ENCODE measurements at regions not wholly inside any gene's neighbourhood (a gene's known extent, or its start where the extent isn't known, plus 50 kb on each side); places are given as distances from the start of the nearest gene placed in this dataset.

GRCh38 chr5:33283243-33283642, 157.5 kb upstream of the TARS1 start:
- Histone ChIP-seq H4K20me1 (ENCODE audit: control insufficient read depth, extremely low read depth, insufficient read depth, low read length) (no peaks in the 10 kb centered on the region), H3K27ac (ENCODE audit: control insufficient read depth, insufficient read depth, low read length) (no peak overlapping the region), H3K9me1 (ENCODE audit: control insufficient read depth, extremely low read depth, insufficient read depth, low read length) (no peaks in the 10 kb centered on the region), H3K9me3 (ENCODE audit: control insufficient read depth, low read depth, low read length) (no peaks in the 10 kb centered on the region), H3K27me3 (ENCODE audit: control insufficient read depth, extremely low read depth, insufficient read depth, low read length) (no peaks in the 10 kb centered on the region), H3K36me3 (ENCODE audit: control insufficient read depth in 2 of 2, extremely low read depth in 1 of 2, insufficient read depth in 2 of 2, low read length in 2 of 2) (no peaks in the 10 kb centered on the region), H2AFZ (ENCODE audit: control insufficient read depth, low read length) (no peak overlapping the region), H3K4me3 (ENCODE audit: control insufficient read depth in 2 of 3, extremely low read depth in 1 of 3, insufficient read depth in 2 of 3, low read depth in 1 of 3, low read length in 3 of 3) (no peak overlapping the region), H3K4me1 (ENCODE audit: control insufficient read depth, extremely low read depth, insufficient read depth, low read length) (no peaks in the 10 kb centered on the region), H3K79me2 (ENCODE audit: control insufficient read depth, insufficient read depth, low read length) (no peaks in the 10 kb centered on the region), H3K9ac (ENCODE audit: control insufficient read depth, extremely low read depth, insufficient read depth, low read length) (no peak overlapping the region), H3K4me2 (ENCODE audit: control insufficient read depth, extremely low read depth, insufficient read depth, low read depth, low read length) (no peak overlapping the region)
- TF ChIP-seq CTCF (optimal IDR thresholded peaks at IDR 0.05 in 1 of 3, IDR thresholded peaks at IDR 0.05 in 1 of 3, conservative IDR thresholded peaks at IDR 0.05 in 1 of 3; ENCODE audit: extremely low read depth in 1 of 3, insufficient read depth in 2 of 3, low read length in 3 of 3) (no peak), EZH2 (IDR thresholded peaks at IDR 0.05; ENCODE audit: low read length) (no peak)
- DNase-seq (ENCODE audit: low read depth, low spot score) (no peak), FAIRE-seq (no peak)
- dilution Hi-C loops (cut with MboI; ENCODE audit: extremely low pct_ligation_motif_present, low sequenced_read_pairs): no loop called here

GRCh38 chr5:33284681-33285080, 156.1 kb upstream of the TARS1 start:
- FAIRE-seq (no peak), DNase-seq (ENCODE audit: low read depth, low spot score) (no peak)
- TF ChIP-seq CTCF (optimal IDR thresholded peaks at IDR 0.05 in 1 of 3, IDR thresholded peaks at IDR 0.05 in 1 of 3, conservative IDR thresholded peaks at IDR 0.05 in 1 of 3; ENCODE audit: extremely low read depth in 1 of 3, insufficient read depth in 2 of 3, low read length in 3 of 3) (no peak), EZH2 (IDR thresholded peaks at IDR 0.05; ENCODE audit: low read length) (no peak)
- no peaks in the 10 kb centered on the region for H3K36me3 ChIP-seq (ENCODE audit: control insufficient read depth in 2 of 2, extremely low read depth in 1 of 2, insufficient read depth in 2 of 2, low read length in 2 of 2)
- no peak overlapping the region for H3K4me2 ChIP-seq (ENCODE audit: control insufficient read depth, extremely low read depth, insufficient read depth, low read depth, low read length)
- no peaks in the 10 kb centered on the region for H3K79me2 ChIP-seq (ENCODE audit: control insufficient read depth, insufficient read depth, low read length)
- no peaks in the 10 kb centered on the region for H3K9me1 ChIP-seq (ENCODE audit: control insufficient read depth, extremely low read depth, insufficient read depth, low read length)
- no peaks in the 10 kb centered on the region for H3K9me3 ChIP-seq (ENCODE audit: control insufficient read depth, low read depth, low read length)
- no peak overlapping the region for H2AFZ ChIP-seq (ENCODE audit: control insufficient read depth, low read length)
- no peak overlapping the region for H3K4me3 ChIP-seq (ENCODE audit: control insufficient read depth in 2 of 3, extremely low read depth in 1 of 3, insufficient read depth in 2 of 3, low read depth in 1 of 3, low read length in 3 of 3)
- no peaks in the 10 kb centered on the region for H3K27me3 ChIP-seq (ENCODE audit: control insufficient read depth, extremely low read depth, insufficient read depth, low read length)
- no peak overlapping the region for H3K27ac ChIP-seq (ENCODE audit: control insufficient read depth, insufficient read depth, low read length)
- H4K20me1 ChIP-seq (ENCODE audit: control insufficient read depth, extremely low read depth, insufficient read depth, low read length): no peaks in the 10 kb centered on the region
- H3K9ac ChIP-seq (ENCODE audit: control insufficient read depth, extremely low read depth, insufficient read depth, low read length): no peak overlapping the region
- H3K4me1 ChIP-seq (ENCODE audit: control insufficient read depth, extremely low read depth, insufficient read depth, low read length): no peaks in the 10 kb centered on the region
- dilution Hi-C loops (cut with MboI; ENCODE audit: extremely low pct_ligation_motif_present, low sequenced_read_pairs): no loop called here
